ENCODE measurements at regions not wholly inside any gene's neighbourhood (a gene's known extent, or its start where the extent isn't known, plus 50 kb on each side); places are given as distances from the start of the nearest gene placed in this dataset.

DNA sequence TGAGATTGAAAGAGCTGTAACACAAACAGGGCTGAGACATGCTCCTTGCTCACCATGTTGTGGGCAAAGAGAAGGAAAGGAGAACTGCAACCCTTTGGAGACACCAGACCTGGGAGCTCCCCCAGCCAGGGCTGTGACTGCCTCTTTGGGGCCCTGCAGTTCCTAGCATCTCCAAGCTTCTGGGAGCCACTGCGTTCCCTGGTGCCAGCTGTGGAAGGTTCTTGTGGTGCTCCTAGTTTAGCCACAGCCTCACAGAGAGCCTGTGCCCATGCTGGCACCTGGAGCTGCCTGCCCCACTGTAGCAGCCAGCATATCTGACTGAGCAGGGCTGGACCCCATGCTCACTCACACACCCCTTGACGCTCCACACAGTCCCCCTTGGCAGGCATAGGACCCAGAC is 141.7 kb downstream of the PDHA2 start:
- Histone ChIP-seq H3K4me1 (ENCODE audit: control insufficient read depth in 2 of 2, insufficient read depth in 2 of 2, low read length in 2 of 2) (no peaks in the 10 kb centered on the region), H3K9me3 (ENCODE audit: control extremely low read depth in 1 of 3, control insufficient read depth in 2 of 3, insufficient read depth in 1 of 3, low read length in 2 of 3) (peaks cover 0 to 23% (median 0%) of the 10 kb centered on the region in 3 donors), H3K4me3 (ENCODE audit: control extremely low read depth in 1 of 5, extremely low read depth in 1 of 5, insufficient read depth in 1 of 5, low read depth in 2 of 5, low read length in 4 of 5) (no peak overlapping the region), H3K9ac (ENCODE audit: low read length) (no peak overlapping the region), H3K36me3 (replicated peaks in 1 of 2; ENCODE audit: control extremely low read depth in 1 of 2, control insufficient read depth in 1 of 2, extremely low read depth in 1 of 2, insufficient read depth in 2 of 2, low read length in 1 of 2) (no peaks in the 10 kb centered on the region), H3K79me2 (ENCODE audit: control insufficient read depth, insufficient read depth, low read length) (no peaks in the 10 kb centered on the region), H2AFZ (ENCODE audit: insufficient read depth, low read depth, low read length, poor library complexity, severe bottlenecking) (no peak overlapping the region), H4K20me1 (ENCODE audit: control insufficient read depth, insufficient read depth, low read length, poor library complexity, severe bottlenecking) (no peaks in the 10 kb centered on the region), H3K27me3 (replicated peaks in 1 of 4; ENCODE audit: control extremely low read depth in 1 of 4, control insufficient read depth in 3 of 4, insufficient read depth in 4 of 4, low read length in 3 of 4) (no peaks in the 10 kb centered on the region), H3K4me2 (replicated peaks; ENCODE audit: low read depth, low read length, poor library complexity, severe bottlenecking) (no peak overlapping the region), H3K27ac (ENCODE audit: low read length in 2 of 2) (no peak overlapping the region)
- ChIA-PET POLR2A (no interaction called here), CTCF (no interaction called here)
- ATAC-seq (ENCODE audit: low read depth) (no peak), DNase-seq (no peak)
- no peaks in the 10 kb centered on the region for H3K4me1 Mint-ChIP-seq
- H3K4me3 Mint-ChIP-seq = no peak overlapping the region
- H3K27ac Mint-ChIP-seq = no peak overlapping the region
- no peak for TF ChIP-seq EZH2 (IDR thresholded peaks at IDR 0.05; ENCODE audit: borderline replicate concordance, insufficient read depth, low read depth, low read length, poor library complexity, severe bottlenecking)
- TF ChIP-seq, protein P1, sequence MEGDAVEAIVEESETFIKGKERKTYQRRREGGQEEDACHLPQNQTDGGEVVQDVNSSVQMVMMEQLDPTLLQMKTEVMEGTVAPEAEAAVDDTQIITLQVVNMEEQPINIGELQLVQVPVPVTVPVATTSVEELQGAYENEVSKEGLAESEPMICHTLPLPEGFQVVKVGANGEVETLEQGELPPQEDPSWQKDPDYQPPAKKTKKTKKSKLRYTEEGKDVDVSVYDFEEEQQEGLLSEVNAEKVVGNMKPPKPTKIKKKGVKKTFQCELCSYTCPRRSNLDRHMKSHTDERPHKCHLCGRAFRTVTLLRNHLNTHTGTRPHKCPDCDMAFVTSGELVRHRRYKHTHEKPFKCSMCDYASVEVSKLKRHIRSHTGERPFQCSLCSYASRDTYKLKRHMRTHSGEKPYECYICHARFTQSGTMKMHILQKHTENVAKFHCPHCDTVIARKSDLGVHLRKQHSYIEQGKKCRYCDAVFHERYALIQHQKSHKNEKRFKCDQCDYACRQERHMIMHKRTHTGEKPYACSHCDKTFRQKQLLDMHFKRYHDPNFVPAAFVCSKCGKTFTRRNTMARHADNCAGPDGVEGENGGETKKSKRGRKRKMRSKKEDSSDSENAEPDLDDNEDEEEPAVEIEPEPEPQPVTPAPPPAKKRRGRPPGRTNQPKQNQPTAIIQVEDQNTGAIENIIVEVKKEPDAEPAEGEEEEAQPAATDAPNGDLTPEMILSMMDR (IDR thresholded peaks at IDR 0.05) = no peak
- H3K9me3 Mint-ChIP-seq (ENCODE audit: insufficient read depth) = no peaks in the 10 kb centered on the region
- WGBS (ENCODE audit: insufficient coverage) = 79% methylated on average over 2 of the region's 2 CpGs
- intact Hi-C loops (cut with micrococcal nuclease) = no loop called here
- no peaks in the 10 kb centered on the region for H3K27me3 Mint-ChIP-seq

DNA sequence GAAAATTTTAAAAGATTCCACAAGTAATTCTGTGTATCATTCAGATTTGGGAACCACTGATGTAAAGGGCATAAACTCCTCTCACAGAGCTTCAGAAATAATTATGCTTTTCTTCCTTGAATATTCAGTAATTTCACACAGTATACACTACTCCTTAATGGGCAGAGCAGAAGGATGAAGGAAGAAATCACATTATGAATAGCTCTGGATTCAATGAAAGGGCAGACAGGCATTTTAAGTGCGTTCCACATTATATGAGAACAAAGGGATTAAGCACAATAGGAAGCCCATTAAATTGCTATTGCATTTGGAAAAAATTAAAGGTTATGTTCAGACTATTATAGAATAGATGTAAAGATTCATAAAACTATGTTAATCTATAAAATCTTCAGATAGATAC is 142.6 kb downstream of the PDHA2 start:
- Histone ChIP-seq H3K79me2 (ENCODE audit: control insufficient read depth, insufficient read depth, low read length) (no peaks in the 10 kb centered on the region), H3K9me3 (ENCODE audit: control extremely low read depth in 1 of 3, control insufficient read depth in 2 of 3, insufficient read depth in 1 of 3, low read length in 2 of 3) (peaks cover 0 to 23% (median 0%) of the 10 kb centered on the region in 3 donors), H4K20me1 (ENCODE audit: control insufficient read depth, insufficient read depth, low read length, poor library complexity, severe bottlenecking) (no peaks in the 10 kb centered on the region), H2AFZ (ENCODE audit: insufficient read depth, low read depth, low read length, poor library complexity, severe bottlenecking) (no peak overlapping the region), H3K4me1 (ENCODE audit: control insufficient read depth in 2 of 2, insufficient read depth in 2 of 2, low read length in 2 of 2) (no peaks in the 10 kb centered on the region), H3K9ac (ENCODE audit: low read length) (no peak overlapping the region), H3K36me3 (replicated peaks in 1 of 2; ENCODE audit: control extremely low read depth in 1 of 2, control insufficient read depth in 1 of 2, extremely low read depth in 1 of 2, insufficient read depth in 2 of 2, low read length in 1 of 2) (no peaks in the 10 kb centered on the region), H3K4me3 (ENCODE audit: control extremely low read depth in 1 of 5, extremely low read depth in 1 of 5, insufficient read depth in 1 of 5, low read depth in 2 of 5, low read length in 4 of 5) (no peak overlapping the region), H3K27me3 (replicated peaks in 1 of 4; ENCODE audit: control extremely low read depth in 1 of 4, control insufficient read depth in 3 of 4, insufficient read depth in 4 of 4, low read length in 3 of 4) (no peaks in the 10 kb centered on the region), H3K27ac (ENCODE audit: low read length in 2 of 2) (no peak overlapping the region), H3K4me2 (replicated peaks; ENCODE audit: low read depth, low read length, poor library complexity, severe bottlenecking) (no peak overlapping the region)
- intact Hi-C loops (cut with micrococcal nuclease) = no loop called here
- Mint-ChIP-seq H3K4me1 (no peaks in the 10 kb centered on the region), H3K9me3 (ENCODE audit: insufficient read depth) (no peaks in the 10 kb centered on the region), H3K27ac (no peak overlapping the region), H3K4me3 (no peak overlapping the region), H3K27me3 (no peaks in the 10 kb centered on the region)
- no CpG with 5 or more reads among the region's 1 CpG for WGBS (ENCODE audit: insufficient coverage)
- ChIA-PET POLR2A (no interaction called here), CTCF (no interaction called here)
- TF ChIP-seq, protein P1 (IDR thresholded peaks at IDR 0.05) = no peak
- no peak for TF ChIP-seq EZH2 (IDR thresholded peaks at IDR 0.05; ENCODE audit: borderline replicate concordance, insufficient read depth, low read depth, low read length, poor library complexity, severe bottlenecking)
- no peak for ATAC-seq (ENCODE audit: low read depth)
- no peak for DNase-seq
